ENCODE measurements at regions not wholly inside any gene's neighbourhood (a gene's known extent, or its start where the extent isn't known, plus 50 kb on each side); places are given as distances from the start of the nearest gene placed in this dataset.

- intact Hi-C loops (cut with DNase I): loop anchor here (5.0 kb wide), 2 partner anchors 68 to 108 kb away; no protein-coding TSS in a partner anchor
- Histone ChIP-seq H3K4me1 (peaks cover 11 to 15% of the 10 kb centered on the region in 2 donors), H3K27ac (peak overlapping the region in 1 of 2 donors; percentile 5), H3K4me3 (no peak overlapping the region), H3K36me3 (no peaks in the 10 kb centered on the region), H3K27me3 (no peaks in the 10 kb centered on the region), H3K9me3 (no peaks in the 10 kb centered on the region)
- TF ChIP-seq CTCF (IDR thresholded peaks at IDR 0.05): no peak
- no peak for DNase-seq (ENCODE audit: low spot score in 2 of 2)
These were observed 114.3 kb upstream of the MGAT5 start for GRCh38 chr2:134139611-134140010.

GRCh38 chr2:134140251-134140661 is 113.6 kb upstream of the MGAT5 start:
- Histone ChIP-seq H3K27me3 (no peaks in the 10 kb centered on the region), H3K36me3 (no peaks in the 10 kb centered on the region), H3K9me3 (no peaks in the 10 kb centered on the region), H3K4me3 (no peak overlapping the region), H3K4me1 (peaks cover 11 to 15% of the 10 kb centered on the region in 2 donors), H3K27ac (no peak overlapping the region)
- intact Hi-C loops (cut with DNase I): no loop called here
- DNase-seq (ENCODE audit: low spot score in 2 of 2): no peak
- no peak for TF ChIP-seq CTCF (IDR thresholded peaks at IDR 0.05)

GRCh38 chr2:134141598-134142340 is 112.1 kb upstream of the MGAT5 start:
- TF ChIP-seq CTCF (IDR thresholded peaks at IDR 0.05): no peak
- intact Hi-C loops (cut with DNase I): no loop called here
- H3K9me3 ChIP-seq: no peaks in the 10 kb centered on the region

GRCh38 chr2:134142341-134142738 is 111.5 kb upstream of the MGAT5 start:
- Histone ChIP-seq H3K4me3 (no peak overlapping the region), H3K36me3 (no peaks in the 10 kb centered on the region), H3K9me3 (no peaks in the 10 kb centered on the region), H3K27me3 (no peaks in the 10 kb centered on the region), H3K4me1 (peaks cover 6 to 8% of the 10 kb centered on the region in 2 donors), H3K27ac (no peak overlapping the region)
- no peak for TF ChIP-seq CTCF (IDR thresholded peaks at IDR 0.05)
- intact Hi-C loops (cut with DNase I): no loop called here
- peak in 1 of 2 donors; percentile 37 for DNase-seq (ENCODE audit: low spot score in 2 of 2)

More at GRCh38 chr2:134141598-134142340, 112.1 kb upstream of the MGAT5 start:
- no peaks in the 10 kb centered on the region for H3K36me3 ChIP-seq
- no peak overlapping the region for H3K4me3 ChIP-seq
- H3K27ac ChIP-seq: no peak overlapping the region
- DNase-seq (ENCODE audit: low spot score in 2 of 2): peak in 1 of 2 donors; percentile 41
- peaks cover 6 to 12% of the 10 kb centered on the region in 2 donors for H3K4me1 ChIP-seq
- no peaks in the 10 kb centered on the region for H3K27me3 ChIP-seq

- no peak overlapping the region for H3K27ac ChIP-seq
- peak in 1 of 2 donors; percentile 31 for DNase-seq (ENCODE audit: low spot score in 2 of 2)
- TF ChIP-seq CTCF (IDR thresholded peaks at IDR 0.05): no peak
- intact Hi-C loops (cut with DNase I): no loop called here
- no peaks in the 10 kb centered on the region for H3K36me3 ChIP-seq
- H3K27me3 ChIP-seq: no peaks in the 10 kb centered on the region
- H3K4me1 ChIP-seq: peaks cover 6 to 8% of the 10 kb centered on the region in 2 donors
- H3K4me3 ChIP-seq: no peak overlapping the region
- H3K9me3 ChIP-seq: no peaks in the 10 kb centered on the region
These were observed 111.0 kb upstream of the MGAT5 start for GRCh38 chr2:134142903-134143302.
